Ovary (tissue), 7 donors: ENCODE measurements at regions not wholly inside any gene's neighbourhood (a gene's known extent, or its start where the extent isn't known, plus 50 kb on each side); places are given as distances from the start of the nearest gene placed in this dataset.
A peak's percentile ranks its signal among the peaks of the same experiment; 100 is the strongest.

Experiments used
- DNase-seq, 5 donors: peaks; one replicate each; pipeline ENCODE4 v3.0.0-alpha.2; 2019 to 2020
- H3K27ac ChIP-seq, 2 donors: fragments of 200-600 bp; one replicate each; pipeline versions ENCODE4 v1.5.1 to v1.8.0; 2019 to 2022
- H3K27me3 ChIP-seq: fragments of 200-600 bp; one replicate; pipeline ENCODE4 v1.8.0; 2022
- H3K36me3 ChIP-seq: fragments of 200-600 bp; sonication (generic); one replicate; pipeline ENCODE4 v1.5.1; 2019
- H3K4me1 ChIP-seq: one replicate; pipeline ENCODE4 v1.8.1; 2013; ENCODE audit warnings: mild to moderate bottlenecking, moderate library complexity; ENCODE audit not compliant: insufficient read depth
- H3K4me3 ChIP-seq: fragments of 200-600 bp; sonication (generic); one replicate; pipeline ENCODE4 v1.5.1; 2017
- H3K9me3 ChIP-seq, 2 donors: fragments of 200-600 bp in 1 of 2; sonication (generic) in 1 of 2; one replicate each; pipeline versions ENCODE4 v1.5.1 to v1.8.1; 2013 to 2019; ENCODE audit warnings: mild to moderate bottlenecking in 1 of 2, moderate library complexity in 1 of 2
- CTCF ChIP-seq, 3 donors: fragments of 450-650 bp in 2 of 3; fragments of 200-600 bp in 1 of 3; IDR thresholded peaks; one replicate each; pipeline versions ENCODE4 v1.5.1 to v1.8.0; 2016 to 2022; ENCODE audit warnings: antibody characterized with exemption in 3 of 3, mild to moderate bottlenecking in 1 of 3
- EP300 ChIP-seq: sonication (generic); formaldehyde crosslinking; IDR thresholded peaks from one replicate; pipeline ENCODE4 v1.6.1; 2017; ENCODE audit warnings: antibody characterized with exemption
- POLR2A ChIP-seq: fragments of 450-650 bp; IDR thresholded peaks from one replicate; pipeline ENCODE4 v1.6.1; 2017; ENCODE audit warnings: antibody characterized with exemption, mild to moderate bottlenecking, moderate library complexity
- WGBS, 3 donors: extraction: QIAGEN DNeasy Blood & Tissue Kit in 1 of 3; methylation state at CpG; one replicate each; pipeline versions ENCODE4 v1.1.5 to v1.1.7; 2013 to 2017; 5-methylcytosine and 5-hydroxymethylcytosine counted together
- intact Hi-C, 4 donors: fragments of 100-400 bp; cut with DNase I; formaldehyde crosslinking; loops; one replicate each; pipeline versions ENCODE4 v1.11.0 to v1.15.1; 2022 to 2023
- donor health status: DM: no; HTN: no; CAD: no; lungs with moderate emphysema.
- donor health status: DM: no; HTN: no; CAD: no.
- donor health status: Bipolar disorder and iron deficiency.
- donor health status: DM: no; HTN: no; CAD: no.
- donor health status: DM: yes; HTN: yes; CAD: no.

- no peaks in the 10 kb centered on the region for H3K27me3 ChIP-seq
- no peaks in the 10 kb centered on the region for H3K9me3 ChIP-seq
- intact Hi-C loops: loop anchor here (5.0 to 10.0 kb wide), 6 partner anchors 377 to 909 kb away; partner anchors contain the start of gene GAS1 (in 3 of the 4)
- H3K36me3 ChIP-seq: no peaks in the 10 kb centered on the region
- no peak overlapping the region for H3K4me3 ChIP-seq
- H3K4me1 ChIP-seq: peaks cover 2% of the 10 kb centered on the region
- peak overlapping the region in 1 of 2 donors; percentile 14 for H3K27ac ChIP-seq
- no peak for DNase-seq
- no peak for TF ChIP-seq CTCF (IDR thresholded peaks at IDR 0.05)
- TF ChIP-seq POLR2A: no peak
- TF ChIP-seq EP300: no peak
- 76 to 91% (median 81%) methylated on average over 2 of the region's 2 CpGs for WGBS, 3 donors
Observed at GRCh38 chr9:87323928-87324327, 173.7 kb upstream of the DAPK1 start.

GRCh38 chr9:87324613-87325194 lies 173.0 kb upstream of the DAPK1 start:
- WGBS, 3 donors: 1 to 2% (median 2%) methylated on average over 5 of the region's 5 CpGs
- Histone ChIP-seq H3K9me3 (no peaks in the 10 kb centered on the region), H3K4me1 (peaks cover 2% of the 10 kb centered on the region), H3K27ac (no peak overlapping the region), H3K4me3 (no peak overlapping the region), H3K36me3 (no peaks in the 10 kb centered on the region), H3K27me3 (no peaks in the 10 kb centered on the region)
- DNase-seq: no peak
- TF ChIP-seq CTCF (IDR thresholded peaks at IDR 0.05): peak; percentile 55 to 93 (median 88)
- TF ChIP-seq POLR2A: no peak
- intact Hi-C loops: loop anchor here (5.0 to 10.0 kb wide), 8 partner anchors 377 to 910 kb away; partner anchors contain the start of gene GAS1 (in 3 of the 4)

GRCh38 chr9:87327575-87328125 lies 170.0 kb upstream of the DAPK1 start:
- no peaks in the 10 kb centered on the region for H3K36me3 ChIP-seq
- H3K27ac ChIP-seq: no peak overlapping the region
- no peak overlapping the region for H3K4me3 ChIP-seq
- WGBS, 3 donors: 88 to 92% (median 91%) methylated on average over 3 of the region's 3 CpGs
- H3K4me1 ChIP-seq: peaks cover under 1% of the 10 kb centered on the region
- TF ChIP-seq CTCF (IDR thresholded peaks at IDR 0.05) (no peak), EP300 (no peak), POLR2A (no peak)
- H3K27me3 ChIP-seq: no peaks in the 10 kb centered on the region
- DNase-seq: no peak
- H3K9me3 ChIP-seq: no peaks in the 10 kb centered on the region
- intact Hi-C loops: loop anchor here in 3 of 4 donors (5.0 to 10.0 kb wide), 5 partner anchors 383 to 913 kb away; partner anchors contain the start of gene GAS1 (in 1 of the 3)

- Histone ChIP-seq H3K4me3 (no peak overlapping the region), H3K9me3 (no peaks in the 10 kb centered on the region), H3K27me3 (no peaks in the 10 kb centered on the region), H3K4me1 (no peaks in the 10 kb centered on the region), H3K36me3 (no peaks in the 10 kb centered on the region), H3K27ac (no peak overlapping the region)
- 93 to 95% (median 94%) methylated on average over 6 of the region's 6 CpGs for WGBS, 3 donors
- TF ChIP-seq EP300: no peak
- no peak for TF ChIP-seq POLR2A
- TF ChIP-seq CTCF (IDR thresholded peaks at IDR 0.05): no peak
- DNase-seq: no peak
- intact Hi-C loops: loop anchor here in 2 of 4 donors (10.0 kb wide), 2 partner anchors 161 to 471 kb away; partner anchors contain the start of gene DAPK1 (in 1 of the 2)
Observed at GRCh38 chr9:87333802-87334201, 163.9 kb upstream of the DAPK1 start.
